Uterus (tissue), 2 donors: ENCODE measurements at regions not wholly inside any gene's neighbourhood (a gene's known extent, or its start where the extent isn't known, plus 50 kb on each side); places are given as distances from the start of the nearest gene placed in this dataset.

Source experiments
- CTCF ChIP-seq, 4 experiments: fragments of 200-600 bp in 2 of 4; fragments of 450-650 bp in 2 of 4; sonication (generic) in 2 of 4; IDR thresholded peaks; one replicate each; pipeline ENCODE4 v1.5.1; 2016 to 2019; ENCODE audit warnings: antibody characterized with exemption in 4 of 4, mild to moderate bottlenecking in 2 of 4, moderate library complexity in 1 of 4
- POLR2A ChIP-seq, 2 donors: fragments of 450-650 bp; IDR thresholded peaks; one replicate each; pipeline ENCODE4 v1.6.1; 2016; ENCODE audit warnings: antibody characterized with exemption in 2 of 2, mild to moderate bottlenecking in 1 of 2, moderate library complexity in 1 of 2

- TF ChIP-seq CTCF (IDR thresholded peaks at IDR 0.05) (no peak), POLR2A (IDR thresholded peaks at IDR 0.05) (no peak)
Observed at GRCh38 chr14:85131226-85131922, 398.6 kb upstream of the FLRT2 start.
